ENCODE measurements at regions not wholly inside any gene's neighbourhood (a gene's known extent, or its start where the extent isn't known, plus 50 kb on each side); places are given as distances from the start of the nearest gene placed in this dataset.

DNA sequence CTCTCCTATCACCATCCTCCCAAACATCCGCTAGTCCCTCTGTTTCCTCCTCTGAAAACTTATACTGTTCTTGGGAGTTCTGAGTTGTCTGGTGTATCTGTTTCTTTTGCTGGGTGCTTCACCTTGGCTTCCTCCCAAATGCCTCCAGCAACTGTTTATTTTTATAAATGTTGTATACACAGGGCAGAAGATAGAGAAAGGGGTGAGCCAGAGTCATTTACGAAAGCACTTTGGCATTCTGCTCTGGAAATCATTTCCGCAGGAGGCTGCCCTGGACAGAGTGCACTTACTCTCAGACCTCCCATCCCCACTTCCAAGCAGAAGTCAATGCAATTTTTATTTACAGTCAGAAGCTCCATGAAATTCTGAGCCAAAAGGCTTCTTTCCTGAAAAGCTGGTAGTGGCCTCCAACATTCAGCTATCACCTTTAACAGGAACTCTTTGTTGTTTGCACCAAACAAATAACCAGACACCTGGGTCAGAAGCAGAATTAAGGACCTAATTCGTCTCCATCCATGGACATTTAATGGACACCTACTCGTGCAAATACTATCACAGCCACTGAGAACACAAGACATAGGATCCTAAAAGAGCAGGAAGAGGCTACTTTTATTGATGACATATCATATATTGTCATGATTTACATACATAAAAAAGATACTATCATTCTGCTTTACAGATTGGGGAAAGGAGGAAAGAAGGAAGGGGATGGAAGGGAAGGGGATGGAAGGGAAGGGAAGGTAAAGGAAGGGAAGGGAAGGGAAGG lies 229.5 kb upstream of the PAPPA start:
- Histone ChIP-seq H3K9ac (ENCODE audit: low read length) (no peak overlapping the region), H3K4me1 (ENCODE audit: low read length) (no peaks in the 10 kb centered on the region), H3K27me3 (replicated peaks; ENCODE audit: insufficient read depth, low read length) (no peaks in the 10 kb centered on the region), H3K9me2 (replicated peaks; ENCODE audit: insufficient read depth, low read length) (no peaks in the 10 kb centered on the region), H4K20me1 (ENCODE audit: insufficient read depth, low read length) (no peaks in the 10 kb centered on the region), H3K36me3 (replicated peaks; ENCODE audit: insufficient read depth, low read length) (no peaks in the 10 kb centered on the region), H3K79me2 (ENCODE audit: low read length) (no peaks in the 10 kb centered on the region), H3K4me2 (ENCODE audit: low read depth, low read length) (no peak overlapping the region), H3F3A (ENCODE audit: insufficient read depth, low read length) (no peaks in the 10 kb centered on the region), H3K4me3 (ENCODE audit: low read length) (no peak overlapping the region), H3K9me3 (replicated peaks; ENCODE audit: insufficient read depth, low read length) (no peaks in the 10 kb centered on the region), H3K27ac (ENCODE audit: low read length) (no peak overlapping the region), H2AFZ (ENCODE audit: low read length) (no peak overlapping the region)
- no peak for DNase-seq
- TF ChIP-seq EZH2 (optimal IDR thresholded peaks at IDR 0.05; ENCODE audit: low read depth, low read length) (no peak), EZH2phosphoT487 (IDR thresholded peaks at IDR 0.05; ENCODE audit: low read length) (no peak)
- TF ChIP-seq, protein P1, sequence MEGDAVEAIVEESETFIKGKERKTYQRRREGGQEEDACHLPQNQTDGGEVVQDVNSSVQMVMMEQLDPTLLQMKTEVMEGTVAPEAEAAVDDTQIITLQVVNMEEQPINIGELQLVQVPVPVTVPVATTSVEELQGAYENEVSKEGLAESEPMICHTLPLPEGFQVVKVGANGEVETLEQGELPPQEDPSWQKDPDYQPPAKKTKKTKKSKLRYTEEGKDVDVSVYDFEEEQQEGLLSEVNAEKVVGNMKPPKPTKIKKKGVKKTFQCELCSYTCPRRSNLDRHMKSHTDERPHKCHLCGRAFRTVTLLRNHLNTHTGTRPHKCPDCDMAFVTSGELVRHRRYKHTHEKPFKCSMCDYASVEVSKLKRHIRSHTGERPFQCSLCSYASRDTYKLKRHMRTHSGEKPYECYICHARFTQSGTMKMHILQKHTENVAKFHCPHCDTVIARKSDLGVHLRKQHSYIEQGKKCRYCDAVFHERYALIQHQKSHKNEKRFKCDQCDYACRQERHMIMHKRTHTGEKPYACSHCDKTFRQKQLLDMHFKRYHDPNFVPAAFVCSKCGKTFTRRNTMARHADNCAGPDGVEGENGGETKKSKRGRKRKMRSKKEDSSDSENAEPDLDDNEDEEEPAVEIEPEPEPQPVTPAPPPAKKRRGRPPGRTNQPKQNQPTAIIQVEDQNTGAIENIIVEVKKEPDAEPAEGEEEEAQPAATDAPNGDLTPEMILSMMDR (IDR thresholded peaks at IDR 0.05; ENCODE audit: low read length), result no peak

DNA sequence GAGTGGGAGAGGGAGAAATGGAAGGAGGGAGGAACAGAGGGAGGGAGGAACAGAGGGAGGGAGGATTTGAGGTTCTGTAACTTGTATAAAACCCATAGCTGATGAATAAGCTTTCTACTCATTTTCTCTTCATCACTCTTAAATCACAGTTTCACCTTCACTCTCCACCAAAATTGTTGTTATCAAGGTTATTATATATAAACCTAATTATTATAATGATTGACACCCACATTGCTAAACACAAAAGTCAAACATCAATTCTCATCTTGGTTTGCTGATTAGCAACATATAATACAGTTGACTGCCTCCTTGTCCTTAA lies 229.0 kb upstream of the PAPPA start:
- no peak overlapping the region for H3K27ac ChIP-seq (ENCODE audit: low read length)
- TF ChIP-seq, protein P1 (IDR thresholded peaks at IDR 0.05; ENCODE audit: low read length), result no peak
- TF ChIP-seq EZH2phosphoT487 (IDR thresholded peaks at IDR 0.05; ENCODE audit: low read length), result no peak
- H3F3A ChIP-seq (ENCODE audit: insufficient read depth, low read length), result no peaks in the 10 kb centered on the region
- H3K9me3 ChIP-seq (replicated peaks; ENCODE audit: insufficient read depth, low read length), result no peaks in the 10 kb centered on the region
- no peaks in the 10 kb centered on the region for H3K79me2 ChIP-seq (ENCODE audit: low read length)
- no peaks in the 10 kb centered on the region for H3K4me1 ChIP-seq (ENCODE audit: low read length)
- no peak for DNase-seq
- no peaks in the 10 kb centered on the region for H3K36me3 ChIP-seq (replicated peaks; ENCODE audit: insufficient read depth, low read length)
- no peak overlapping the region for H3K4me2 ChIP-seq (ENCODE audit: low read depth, low read length)
- no peaks in the 10 kb centered on the region for H3K9me2 ChIP-seq (replicated peaks; ENCODE audit: insufficient read depth, low read length)
- H4K20me1 ChIP-seq (ENCODE audit: insufficient read depth, low read length), result no peaks in the 10 kb centered on the region
- H3K9ac ChIP-seq (ENCODE audit: low read length), result no peak overlapping the region
- H2AFZ ChIP-seq (ENCODE audit: low read length), result no peak overlapping the region
- no peak overlapping the region for H3K4me3 ChIP-seq (ENCODE audit: low read length)
- H3K27me3 ChIP-seq (replicated peaks; ENCODE audit: insufficient read depth, low read length), result no peaks in the 10 kb centered on the region

DNA sequence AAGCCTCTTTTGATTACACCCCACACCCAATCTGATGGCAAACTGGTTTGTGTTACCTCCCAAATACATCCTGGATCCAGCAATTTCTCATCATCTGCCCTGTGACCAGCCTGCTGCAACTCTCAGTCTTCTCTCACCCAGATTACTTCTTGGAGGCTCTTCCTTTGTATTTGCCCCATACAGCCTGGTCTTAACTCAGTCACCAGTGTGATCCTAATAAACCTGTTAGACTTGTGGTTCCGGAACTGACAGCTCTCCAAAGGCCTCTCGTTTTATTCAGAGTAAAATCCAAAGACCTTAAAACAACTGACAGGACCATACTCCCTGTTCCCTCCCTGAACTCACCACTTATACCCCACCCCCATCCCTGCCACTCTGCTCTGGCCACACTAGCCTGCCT lies 228.2 kb upstream of the PAPPA start:
- DNase-seq, result no peak
- Histone ChIP-seq H3K27me3 (replicated peaks; ENCODE audit: insufficient read depth, low read length) (no peaks in the 10 kb centered on the region), H3K9me3 (replicated peaks; ENCODE audit: insufficient read depth, low read length) (no peaks in the 10 kb centered on the region), H3K27ac (ENCODE audit: low read length) (no peak overlapping the region), H3K36me3 (replicated peaks; ENCODE audit: insufficient read depth, low read length) (no peaks in the 10 kb centered on the region), H3K9me2 (replicated peaks; ENCODE audit: insufficient read depth, low read length) (no peaks in the 10 kb centered on the region), H3K4me3 (ENCODE audit: low read length) (no peak overlapping the region), H2AFZ (ENCODE audit: low read length) (no peak overlapping the region), H3K4me2 (ENCODE audit: low read depth, low read length) (no peak overlapping the region), H4K20me1 (ENCODE audit: insufficient read depth, low read length) (no peaks in the 10 kb centered on the region), H3K9ac (ENCODE audit: low read length) (no peak overlapping the region), H3K79me2 (ENCODE audit: low read length) (no peaks in the 10 kb centered on the region), H3K4me1 (ENCODE audit: low read length) (no peaks in the 10 kb centered on the region), H3F3A (ENCODE audit: insufficient read depth, low read length) (no peaks in the 10 kb centered on the region)
- TF ChIP-seq EZH2 (optimal IDR thresholded peaks at IDR 0.05; ENCODE audit: low read depth, low read length) (no peak), EZH2phosphoT487 (IDR thresholded peaks at IDR 0.05; ENCODE audit: low read length) (no peak)
- TF ChIP-seq, protein P1 (IDR thresholded peaks at IDR 0.05; ENCODE audit: low read length), result no peak
